ACC112 (cell line): ENCODE measurements at regions not wholly inside any gene's neighbourhood (a gene's known extent, or its start where the extent isn't known, plus 50 kb on each side); places are given as distances from the start of the nearest gene placed in this dataset.
"Not testable (repeated sequence)": the region's sequence is repeated elsewhere in the genome, so short reads cannot be mapped to it uniquely, and the experiment has no call there.

Source experiments
- H2AFZ ChIP-seq: fragments of 200-600 bp; sonication (generic); one replicate; pipeline ENCODE4 v1.6.0; 2017; ENCODE audit warnings: antibody characterized with exemption, low read length; ENCODE audit not compliant: unreplicated experiment
- H3K27ac ChIP-seq: fragments of 200-600 bp; sonication (generic); 2 replicates; pipeline ENCODE4 v1.5.1; 2014; ENCODE audit warnings: low read depth, mild to moderate bottlenecking, antibody characterized with exemption, low read length, moderate library complexity
- H3K27me3 ChIP-seq: fragments of 200-600 bp; sonication (generic); 2 replicates; pipeline ENCODE4 v1.6.1; 2014; ENCODE audit warnings: mild to moderate bottlenecking, antibody characterized with exemption, low read length, moderate library complexity, mixed read lengths; ENCODE audit not compliant: insufficient read depth
- H3K36me3 ChIP-seq: fragments of 200-600 bp; sonication (generic); 2 replicates; pipeline ENCODE4 v1.6.1; 2016; ENCODE audit warnings: mild to moderate bottlenecking, antibody characterized with exemption, low read length, moderate library complexity, mixed read lengths; ENCODE audit not compliant: insufficient read depth
- H3K4me1 ChIP-seq: fragments of 200-600 bp; sonication (generic); one replicate; pipeline ENCODE4 v1.6.1; 2016; ENCODE audit warnings: low read length, mixed read lengths; ENCODE audit not compliant: insufficient read depth, unreplicated experiment, control insufficient read depth
- H3K4me3 ChIP-seq: fragments of 200-600 bp; sonication (generic); 2 replicates; pipeline ENCODE4 v1.5.1; 2014; ENCODE audit warnings: mild to moderate bottlenecking, low read depth, low read length
- H3K79me2 ChIP-seq: fragments of 200-600 bp; sonication (generic); one replicate; pipeline ENCODE4 v1.6.0; 2016; ENCODE audit warnings: low read length; ENCODE audit not compliant: control insufficient read depth, unreplicated experiment, insufficient read depth

GRCh38 chr7:46123756-46124343 lies 202.8 kb upstream of the IGFBP3 start:
- Histone ChIP-seq H3K36me3 (no peaks in the 10 kb centered on the region), H3K27me3 (no peaks in the 10 kb centered on the region), H3K4me3 (no peak overlapping the region), H2AFZ (no peak overlapping the region), H3K4me1 (no peaks in the 10 kb centered on the region), H3K27ac (no peak overlapping the region), H3K79me2 (no peaks in the 10 kb centered on the region)

GRCh38 chr7:46115410-46115809 lies 194.3 kb upstream of the IGFBP3 start:
- H2AFZ ChIP-seq = no peak overlapping the region
- no peak overlapping the region for H3K4me3 ChIP-seq
- H3K79me2 ChIP-seq = no peaks in the 10 kb centered on the region
- no peaks in the 10 kb centered on the region for H3K36me3 ChIP-seq
- no peaks in the 10 kb centered on the region for H3K4me1 ChIP-seq
- H3K27me3 ChIP-seq = no peaks in the 10 kb centered on the region
- no peak overlapping the region for H3K27ac ChIP-seq

- Histone ChIP-seq H3K36me3 (no peaks in the 10 kb centered on the region), H3K4me1 (no peaks in the 10 kb centered on the region), H3K79me2 (no peaks in the 10 kb centered on the region), H3K27me3 (no peaks in the 10 kb centered on the region), H2AFZ (no peak overlapping the region), H3K4me3 (no peak overlapping the region), H3K27ac (no peak overlapping the region)
Observed at GRCh38 chr7:46109437-46109836, 188.4 kb upstream of the IGFBP3 start.

GRCh38 chr7:46108272-46108671 lies 187.2 kb upstream of the IGFBP3 start:
- H3K4me1 ChIP-seq = no peaks in the 10 kb centered on the region
- H3K79me2 ChIP-seq = no peaks in the 10 kb centered on the region
- no peak overlapping the region for H3K4me3 ChIP-seq
- H3K27me3 ChIP-seq = no peaks in the 10 kb centered on the region
- H3K36me3 ChIP-seq = no peaks in the 10 kb centered on the region
- H3K27ac ChIP-seq = no peak overlapping the region
- no peak overlapping the region for H2AFZ ChIP-seq

GRCh38 chr7:46107610-46108217 lies 186.6 kb upstream of the IGFBP3 start:
- no peak overlapping the region for H3K4me3 ChIP-seq
- no peak overlapping the region for H2AFZ ChIP-seq
- H3K36me3 ChIP-seq = no peaks in the 10 kb centered on the region
- no peaks in the 10 kb centered on the region for H3K4me1 ChIP-seq
- H3K27ac ChIP-seq = no peak overlapping the region
- no peaks in the 10 kb centered on the region for H3K27me3 ChIP-seq
- H3K79me2 ChIP-seq = no peaks in the 10 kb centered on the region

GRCh38 chr7:46100521-46100920 lies 179.4 kb upstream of the IGFBP3 start:
- Histone ChIP-seq H3K27ac (no peak overlapping the region), H3K79me2 (no peaks in the 10 kb centered on the region), H3K36me3 (no peaks in the 10 kb centered on the region), H3K4me3 (no peak overlapping the region), H2AFZ (no peak overlapping the region), H3K4me1 (no peaks in the 10 kb centered on the region), H3K27me3 (no peaks in the 10 kb centered on the region)

- Histone ChIP-seq H3K27me3 (no peaks in the 10 kb centered on the region), H3K36me3 (no peaks in the 10 kb centered on the region), H3K79me2 (no peaks in the 10 kb centered on the region), H3K27ac (no peak overlapping the region), H3K4me3 (no peak overlapping the region), H2AFZ (no peak overlapping the region), H3K4me1 (no peaks in the 10 kb centered on the region)
Observed at GRCh38 chr7:46099076-46099475, 178.0 kb upstream of the IGFBP3 start.

GRCh38 chr7:46091071-46091470 lies 170.0 kb upstream of the IGFBP3 start:
- no peaks in the 10 kb centered on the region for H3K27me3 ChIP-seq
- H3K4me3 ChIP-seq = no peak overlapping the region
- H3K79me2 ChIP-seq = no peaks in the 10 kb centered on the region
- no peak overlapping the region for H3K27ac ChIP-seq
- no peak overlapping the region for H2AFZ ChIP-seq
- no peaks in the 10 kb centered on the region for H3K4me1 ChIP-seq
- H3K36me3 ChIP-seq = 0 out of 2 replicates have a peak, but pooled peaks cover 2% of the 10 kb centered on the region

GRCh38 chr7:46089281-46089680 lies 168.2 kb upstream of the IGFBP3 start:
- H3K36me3 ChIP-seq = 0 out of 2 replicates have a peak, but pooled peaks cover 2% of the 10 kb centered on the region
- H3K4me3 ChIP-seq = no peak overlapping the region
- H2AFZ ChIP-seq = no peak overlapping the region
- H3K27me3 ChIP-seq = no peaks in the 10 kb centered on the region
- H3K79me2 ChIP-seq = no peaks in the 10 kb centered on the region
- no peaks in the 10 kb centered on the region for H3K4me1 ChIP-seq
- H3K27ac ChIP-seq = no peak overlapping the region

- not testable (repeated sequence) for H3K36me3 ChIP-seq, H3K27ac ChIP-seq, H3K4me3 ChIP-seq, H3K79me2 ChIP-seq, H2AFZ ChIP-seq, H3K4me1 ChIP-seq, H3K27me3 ChIP-seq
Observed at GRCh38 chr7:46088486-46088885, 167.4 kb upstream of the IGFBP3 start.

GRCh38 chr7:46080595-46081159 lies 159.6 kb upstream of the IGFBP3 start:
- no peaks in the 10 kb centered on the region for H3K36me3 ChIP-seq
- no peak overlapping the region for H2AFZ ChIP-seq
- no peak overlapping the region for H3K4me3 ChIP-seq
- no peaks in the 10 kb centered on the region for H3K4me1 ChIP-seq
- H3K27ac ChIP-seq = no peak overlapping the region
- no peaks in the 10 kb centered on the region for H3K27me3 ChIP-seq
- H3K79me2 ChIP-seq = no peaks in the 10 kb centered on the region
